Mesodermal cell (in vitro differentiated cells): ENCODE measurements at regions not wholly inside any gene's neighbourhood (a gene's known extent, or its start where the extent isn't known, plus 50 kb on each side); places are given as distances from the start of the nearest gene placed in this dataset.

Experiments used
- H3K27ac ChIP-seq: 2 replicates; pipeline ENCODE4 v1.7.0; 2013; ENCODE audit warnings: mild to moderate bottlenecking, low read depth, low read length, moderate library complexity; ENCODE audit not compliant: severe bottlenecking
- H3K36me3 ChIP-seq: 2 replicates; pipeline ENCODE4 v1.7.1; 2013; ENCODE audit warnings: mild to moderate bottlenecking, low read length, moderate library complexity; ENCODE audit not compliant: control insufficient read depth, insufficient read depth
- H3K4me1 ChIP-seq: one replicate; pipeline ENCODE4 v1.7.1; 2013; ENCODE audit warnings: mild to moderate bottlenecking, low read length; ENCODE audit not compliant: insufficient read depth, control insufficient read depth, poor library complexity, severe bottlenecking
- H3K4me3 ChIP-seq: 2 replicates; pipeline ENCODE4 v1.7.0; 2013; ENCODE audit warnings: low read length, control low read depth, mild to moderate bottlenecking; ENCODE audit not compliant: insufficient read depth, poor library complexity, severe bottlenecking; ENCODE audit errors: extremely low read depth
- H3K9me3 ChIP-seq: 2 replicates; pipeline ENCODE4 v1.7.1; 2013; ENCODE audit warnings: mild to moderate bottlenecking, low read length, moderate library complexity; ENCODE audit not compliant: control insufficient read depth
- WGBS, 2 experiments: methylation state at CpG; one replicate each; pipeline ENCODE4 v1.1.5; 2013; ENCODE audit warnings: missing lambda C conversion rate in 2 of 2; ENCODE audit not compliant: insufficient coverage in 2 of 2; 5-methylcytosine and 5-hydroxymethylcytosine counted together

DNA sequence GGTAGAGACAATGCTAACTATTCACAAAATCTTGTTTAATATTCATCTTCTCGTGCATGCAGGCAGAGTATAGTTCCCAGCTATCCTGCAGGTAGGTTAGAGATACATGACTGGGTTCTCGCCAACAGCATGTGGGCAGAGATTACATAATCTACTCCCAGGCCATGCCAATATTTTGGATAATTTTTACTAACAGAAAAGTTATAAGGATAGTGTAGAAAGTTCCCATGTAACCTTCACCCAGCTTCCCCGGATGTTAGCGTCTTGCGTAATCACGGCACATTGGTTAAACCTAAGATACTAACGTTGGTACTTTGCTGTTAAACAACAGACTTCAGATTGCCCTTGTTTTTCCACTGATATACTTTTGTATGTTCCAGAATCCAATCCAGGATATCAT lies 215.5 kb upstream of the LARGE1 start:
- 90 to 100% methylated on average over 4 to 6 of the region's 7 CpGs for WGBS, 2 experiments
- Histone ChIP-seq H3K36me3 (no peaks in the 10 kb centered on the region), H3K4me3 (no peak overlapping the region), H3K4me1 (no peaks in the 10 kb centered on the region), H3K9me3 (no peaks in the 10 kb centered on the region), H3K27ac (no peak overlapping the region)

DNA sequence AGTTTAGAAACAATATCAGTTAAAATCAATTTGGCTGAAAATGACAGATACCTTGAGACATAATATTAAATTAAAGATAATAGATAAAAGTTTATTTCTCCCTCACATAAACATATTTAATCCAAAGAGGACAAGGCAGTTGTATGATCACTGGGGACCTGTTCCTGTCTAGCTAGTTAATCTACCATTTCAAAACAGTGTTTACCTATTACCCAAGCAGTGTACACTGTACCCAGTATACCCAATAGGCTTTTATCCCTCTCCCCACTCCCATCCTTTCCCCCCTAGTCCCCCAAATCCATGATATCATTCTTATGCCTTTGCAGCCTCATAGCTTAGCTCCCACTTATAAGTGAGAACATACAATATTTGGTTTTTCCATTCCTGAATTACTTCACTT lies 229.7 kb upstream of the LARGE1 start:
- Histone ChIP-seq H3K4me1 (no peaks in the 10 kb centered on the region), H3K36me3 (no peaks in the 10 kb centered on the region), H3K27ac (no peak overlapping the region)

DNA sequence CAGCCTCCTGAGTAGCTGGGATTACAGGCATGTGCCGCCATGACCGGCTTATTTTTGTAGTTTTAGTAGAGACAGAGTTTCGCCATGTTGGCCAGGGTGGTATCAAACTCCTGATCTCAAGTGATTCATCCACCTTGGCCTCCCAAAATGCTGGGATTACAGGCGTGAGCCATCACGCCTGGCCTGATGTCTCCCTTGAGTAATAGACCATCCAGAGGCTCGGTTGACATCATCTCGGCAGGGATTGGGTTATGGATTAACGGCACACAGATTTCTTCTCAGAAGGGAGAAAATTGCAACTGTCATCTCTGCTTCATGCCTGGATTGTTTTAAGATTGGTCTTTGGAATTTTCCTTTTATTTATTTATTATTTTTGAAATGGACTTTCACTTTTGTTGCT lies 239.2 kb upstream of the LARGE1 start:
- WGBS, 2 experiments = 82 to 92% methylated on average over 7 of the region's 8 CpGs
- no peak overlapping the region for H3K4me3 ChIP-seq
- H3K27ac ChIP-seq = no peak overlapping the region
- H3K36me3 ChIP-seq = no peaks in the 10 kb centered on the region
- H3K4me1 ChIP-seq = no peaks in the 10 kb centered on the region
- no peaks in the 10 kb centered on the region for H3K9me3 ChIP-seq

More for the DNA sequence above, 229.7 kb upstream of the LARGE1 start:
- Histone ChIP-seq H3K9me3 (no peaks in the 10 kb centered on the region), H3K4me3 (no peak overlapping the region)

DNA sequence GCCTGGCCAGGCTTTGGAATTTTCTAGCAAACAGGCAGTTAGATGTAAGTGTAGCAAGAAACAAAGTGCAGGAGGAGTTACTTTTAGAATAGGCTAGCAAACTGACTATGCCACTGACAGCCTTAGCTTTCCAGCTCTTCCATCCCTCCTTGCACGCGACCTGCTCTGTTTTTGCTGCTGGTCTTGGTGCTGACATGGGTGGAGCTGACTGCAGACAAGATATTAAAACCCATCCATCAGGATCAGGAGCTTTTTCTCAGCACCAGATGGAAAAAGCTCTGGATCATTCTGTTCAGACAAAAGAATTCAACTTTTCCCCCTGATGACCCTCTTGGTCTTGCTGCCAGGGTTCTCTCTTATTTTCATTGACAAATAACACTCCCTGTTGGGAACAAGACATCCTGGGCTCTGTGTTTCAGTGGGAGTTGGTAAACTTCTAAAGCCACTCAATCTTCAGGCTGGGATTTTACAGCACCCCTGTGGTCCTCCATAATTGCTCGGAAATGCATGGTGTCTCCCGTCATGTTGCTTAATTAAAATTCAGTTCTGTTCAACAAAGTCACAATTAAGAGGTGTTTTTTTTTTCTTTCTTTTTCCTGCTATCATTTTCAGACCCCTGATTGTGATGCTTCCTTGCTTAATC lies 240.0 kb upstream of the LARGE1 start:
- no peaks in the 10 kb centered on the region for H3K36me3 ChIP-seq
- H3K4me3 ChIP-seq = no peak overlapping the region
- no peaks in the 10 kb centered on the region for H3K4me1 ChIP-seq
- H3K27ac ChIP-seq = no peak overlapping the region
- no peaks in the 10 kb centered on the region for H3K9me3 ChIP-seq
- 39 to 40% methylated on average over 2 to 4 of the region's 4 CpGs for WGBS, 2 experiments

DNA sequence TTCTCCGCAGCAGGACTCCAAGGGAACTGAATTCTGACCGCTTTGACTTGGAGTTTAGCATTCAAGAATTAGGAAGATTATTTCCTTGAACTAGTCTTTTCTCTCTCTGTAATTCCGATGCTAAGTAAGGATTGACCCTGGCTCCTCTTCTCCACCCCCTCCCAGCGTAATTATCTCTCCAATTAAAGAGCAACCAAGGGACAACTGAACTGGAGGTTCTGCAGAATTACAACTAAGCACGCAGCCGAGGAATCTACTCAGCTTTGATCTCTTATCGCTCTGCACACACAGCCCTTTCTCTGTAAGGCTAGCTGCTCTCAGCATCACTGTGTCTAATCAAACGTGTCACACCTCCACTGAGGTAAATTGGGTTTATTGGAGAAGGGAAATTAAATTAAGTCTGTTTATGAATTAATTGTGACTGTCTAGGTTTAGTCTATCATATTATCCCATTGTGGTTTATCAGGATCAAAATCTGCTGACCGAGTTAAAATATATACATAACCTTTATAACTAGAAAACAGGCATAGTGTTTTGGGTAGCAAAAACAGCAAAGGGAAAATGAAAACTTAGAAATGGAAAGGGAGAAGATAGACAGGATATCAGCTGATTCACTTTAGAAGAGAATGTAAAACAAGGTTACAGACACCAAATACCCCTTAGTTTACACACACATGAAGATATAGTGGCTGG lies 241.3 kb upstream of the LARGE1 start:
- Histone ChIP-seq H3K4me1 (no peaks in the 10 kb centered on the region), H3K27ac (no peak overlapping the region), H3K4me3 (no peak overlapping the region), H3K36me3 (no peaks in the 10 kb centered on the region), H3K9me3 (no peaks in the 10 kb centered on the region)
- 61 to 77% methylated on average over 4 to 7 of the region's 9 CpGs for WGBS, 2 experiments

DNA sequence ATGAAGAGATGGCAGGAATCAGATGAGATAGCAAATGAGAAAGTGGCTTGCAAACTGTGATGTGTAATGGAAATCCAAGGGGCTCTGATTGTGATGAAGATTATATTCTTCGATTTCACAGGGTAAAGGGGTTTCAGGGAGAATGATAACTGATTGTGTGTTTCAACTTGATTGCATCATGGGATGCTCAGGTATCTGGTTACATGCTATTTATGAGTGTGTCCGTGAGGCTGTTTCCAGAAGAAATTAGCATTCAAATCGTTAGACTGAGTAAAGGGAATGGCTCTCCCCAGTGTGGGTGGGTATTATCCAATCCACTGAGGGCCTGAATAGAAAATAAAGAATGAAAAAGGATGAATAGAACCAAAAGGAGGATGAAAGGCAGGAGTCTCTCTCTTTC lies 278.7 kb upstream of the LARGE1 start:
- H3K36me3 ChIP-seq = no peaks in the 10 kb centered on the region

DNA sequence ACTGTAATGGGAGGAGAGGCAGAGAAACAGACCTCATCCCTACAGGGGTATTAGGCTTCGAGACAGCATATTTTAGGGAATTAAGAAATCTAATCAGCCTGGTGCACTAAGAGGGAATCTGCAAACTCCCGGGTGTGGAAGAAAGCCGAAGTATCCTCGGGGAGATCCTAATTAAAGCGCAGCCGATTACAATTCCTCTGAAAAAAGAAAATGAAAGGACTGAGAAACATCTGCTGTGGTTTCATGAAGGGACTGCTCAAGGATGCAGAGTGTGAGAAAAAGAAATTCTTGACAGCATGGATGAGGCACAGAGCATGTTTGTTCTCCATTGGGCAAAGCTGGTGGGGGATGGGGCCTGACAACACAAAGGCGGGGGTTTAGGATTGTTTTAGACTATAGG lies 290.0 kb upstream of the LARGE1 start:
- Histone ChIP-seq H3K36me3 (no peaks in the 10 kb centered on the region), H3K9me3 (peaks cover 3% of the 10 kb centered on the region), H3K4me3 (no peak overlapping the region), H3K27ac (no peak overlapping the region), H3K4me1 (no peaks in the 10 kb centered on the region)
- 92 to 96% methylated on average over 7 of the region's 7 CpGs for WGBS, 2 experiments

More for the DNA sequence above, 278.7 kb upstream of the LARGE1 start:
- Histone ChIP-seq H3K27ac (no peak overlapping the region), H3K9me3 (no peaks in the 10 kb centered on the region), H3K4me1 (no peaks in the 10 kb centered on the region), H3K4me3 (no peak overlapping the region)
- 64 to 76% methylated on average over 2 to 3 of the region's 3 CpGs for WGBS, 2 experiments

DNA sequence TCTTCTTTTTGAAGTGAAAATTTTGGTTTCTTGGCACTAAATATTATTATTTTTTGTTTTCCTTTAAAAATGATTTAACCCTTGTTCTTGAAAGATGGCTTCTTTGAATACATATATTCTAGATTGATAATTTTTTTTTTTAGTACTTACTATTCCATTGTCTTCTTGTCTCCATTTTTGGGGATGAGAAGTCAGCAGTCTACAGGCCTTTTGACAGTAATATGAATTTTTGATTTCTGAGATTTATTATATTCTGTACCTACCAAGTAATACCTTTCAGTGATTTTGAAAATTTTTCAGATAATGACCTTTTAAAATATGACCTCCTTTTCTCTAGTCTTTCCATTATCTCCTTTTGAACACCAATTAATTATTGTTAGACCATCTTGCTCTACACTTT lies 294.1 kb upstream of the LARGE1 start:
- Histone ChIP-seq H3K36me3 (no peaks in the 10 kb centered on the region), H3K9me3 (peaks cover 7% of the 10 kb centered on the region), H3K4me1 (no peaks in the 10 kb centered on the region), H3K27ac (no peak overlapping the region), H3K4me3 (no peak overlapping the region)

DNA sequence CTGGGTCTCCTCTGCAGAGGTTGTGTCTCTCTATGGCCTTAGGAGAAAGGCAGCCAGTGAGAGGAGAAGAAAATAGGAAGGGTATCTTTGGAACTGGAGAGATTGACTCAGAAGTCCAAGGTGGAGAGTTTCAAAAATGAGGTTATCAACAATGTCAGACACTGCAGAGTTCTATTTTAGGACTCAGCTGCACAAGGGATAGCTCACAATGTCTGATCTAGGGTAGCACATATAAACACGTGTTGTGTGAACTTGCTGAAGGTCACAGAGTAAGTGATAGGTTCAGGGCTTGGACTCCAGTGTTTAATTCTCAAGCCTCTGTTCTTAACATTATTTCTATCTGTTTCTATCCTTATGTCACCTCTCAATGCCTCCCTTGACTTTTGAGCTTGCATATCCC lies 305.0 kb upstream of the LARGE1 start:
- Histone ChIP-seq H3K36me3 (no peaks in the 10 kb centered on the region), H3K4me1 (no peaks in the 10 kb centered on the region), H3K4me3 (no peak overlapping the region), H3K9me3 (no peaks in the 10 kb centered on the region), H3K27ac (no peak overlapping the region)
- 86% methylated on average over 1 of the region's 1 CpG for WGBS, 2 experiments

DNA sequence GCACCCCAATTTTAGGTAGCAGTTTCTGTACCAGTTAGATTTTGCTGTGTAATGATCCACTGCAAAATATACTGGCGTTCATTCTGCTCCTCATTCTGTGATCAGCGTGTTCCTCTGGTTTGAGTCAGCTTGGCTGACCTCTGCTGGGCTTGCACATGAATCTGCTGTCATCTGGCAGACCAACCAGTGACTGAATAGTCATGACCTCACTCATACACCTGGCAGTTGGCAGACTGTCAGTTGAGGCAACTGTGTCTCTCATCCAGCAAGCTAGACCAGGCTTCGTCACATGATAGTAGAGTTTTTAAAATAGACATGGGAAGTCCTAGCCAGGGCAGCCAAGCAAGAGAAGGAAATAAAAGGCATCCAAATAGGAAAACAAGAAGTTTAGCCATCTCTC lies 316.3 kb upstream of the LARGE1 start:
- Histone ChIP-seq H3K36me3 (no peaks in the 10 kb centered on the region), H3K9me3 (no peaks in the 10 kb centered on the region), H3K4me1 (no peaks in the 10 kb centered on the region), H3K4me3 (no peak overlapping the region), H3K27ac (no peak overlapping the region)
- WGBS, 2 experiments = 86 to 87% methylated on average over 3 of the region's 3 CpGs

DNA sequence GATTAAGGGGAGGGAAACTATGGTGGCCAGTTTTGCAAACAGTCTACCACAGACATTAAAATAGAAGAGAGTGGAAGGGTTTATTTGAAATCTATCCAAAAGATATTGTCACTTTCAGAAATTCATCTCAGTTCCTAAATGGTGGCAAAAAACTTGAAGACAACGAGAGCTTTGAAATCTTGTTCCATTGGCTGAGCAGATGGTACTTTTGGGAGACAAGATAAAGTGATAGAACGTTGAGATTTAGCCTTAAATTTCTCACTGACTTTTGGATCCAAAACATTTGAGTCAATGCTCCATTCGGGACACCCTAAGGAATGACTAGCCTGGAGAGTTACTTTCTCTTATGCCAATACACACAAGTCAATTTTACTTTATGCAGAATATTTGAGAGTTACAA lies 319.1 kb upstream of the LARGE1 start:
- no peak overlapping the region for H3K27ac ChIP-seq
- WGBS, 2 experiments = 73 to 100% methylated on average over 1 to 2 of the region's 3 CpGs

More for the DNA sequence above, 319.1 kb upstream of the LARGE1 start:
- Histone ChIP-seq H3K4me3 (no peak overlapping the region), H3K9me3 (no peaks in the 10 kb centered on the region), H3K4me1 (no peaks in the 10 kb centered on the region), H3K36me3 (no peaks in the 10 kb centered on the region)
